ENCODE measurements at regions not wholly inside any gene's neighbourhood (a gene's known extent, or its start where the extent isn't known, plus 50 kb on each side); places are given as distances from the start of the nearest gene placed in this dataset.

- POLR2A ChIA-PET (ENCODE audit: unreplicated experiment) = no interaction called here
- TF ChIP-seq NFE2L2 (IDR thresholded peaks at IDR 0.05; ENCODE audit: low read depth, low read length) (no peak), RAD21 (IDR thresholded peaks at IDR 0.05; ENCODE audit: low read length) (no peak), SMC3 (IDR thresholded peaks at IDR 0.05; ENCODE audit: low read depth, low read length) (no peak), FOS (IDR thresholded peaks at IDR 0.05; ENCODE audit: low read depth, low read length) (no peak), ELK1 (IDR thresholded peaks at IDR 0.05; ENCODE audit: borderline replicate concordance, low read depth, low read length) (no peak), RFX5 (IDR thresholded peaks at IDR 0.05; ENCODE audit: low read depth, low read length) (no peak), CTCF (conservative IDR thresholded peaks at IDR 0.05; ENCODE audit: low read depth, low read length) (no peak), BHLHE40 (IDR thresholded peaks at IDR 0.05; ENCODE audit: low read depth, low read length) (no peak), MAZ (IDR thresholded peaks at IDR 0.05; ENCODE audit: borderline replicate concordance, low read depth, low read length) (no peak), RCOR1 (IDR thresholded peaks at IDR 0.05; ENCODE audit: insufficient replicate concordance, low read length) (no peak), MAFK (IDR thresholded peaks at IDR 0.05; ENCODE audit: low read depth, low read length) (no peak), USF2 (IDR thresholded peaks at IDR 0.05; ENCODE audit: low read depth, low read length) (no peak), POLR2A (IDR thresholded peaks at IDR 0.05; ENCODE audit: low read depth, low read length) (no peak)
- H3K9me3 ChIP-seq (ENCODE audit: control insufficient read depth, insufficient read depth, low read length) = peaks cover 57% of the 10 kb centered on the region
- no peaks in the 10 kb centered on the region for H4K20me1 ChIP-seq (ENCODE audit: insufficient read depth, low read length)
- H4K8ac ChIP-seq (ENCODE audit: low read depth in 2 of 2, low read length in 2 of 2) = no peak overlapping the region
- no peak overlapping the region for H2BK120ac ChIP-seq (ENCODE audit: low read depth, low read length)
- CTCF ChIA-PET = no interaction called here
- H3K23ac ChIP-seq (ENCODE audit: low read depth, low read length) = no peak overlapping the region
- H3K9me1 ChIP-seq (ENCODE audit: insufficient read depth, low read length) = no peaks in the 10 kb centered on the region
- no peak overlapping the region for H3K14ac ChIP-seq (replicated peaks; ENCODE audit: low read depth, low read length)
- H3K79me1 ChIP-seq (ENCODE audit: low read depth in 1 of 2, low read length in 2 of 2) = no peaks in the 10 kb centered on the region
- H3K4me1 ChIP-seq (ENCODE audit: control insufficient read depth, insufficient read depth, low read length) = no peaks in the 10 kb centered on the region
- no peak overlapping the region for H3K4me2 ChIP-seq (ENCODE audit: low read depth, low read length)
- H3K56ac ChIP-seq (ENCODE audit: extremely low read depth, insufficient read depth, low read length) = no peak overlapping the region
- H3K36me3 ChIP-seq (ENCODE audit: control insufficient read depth, insufficient read depth, low read length) = no peaks in the 10 kb centered on the region
- no peak overlapping the region for H3K4ac ChIP-seq (ENCODE audit: low read depth, low read length)
- ATAC-seq (ENCODE audit: low read depth) (no peak), DNase-seq (no peak)
- no peak overlapping the region for H2AK9ac ChIP-seq (replicated peaks; ENCODE audit: low read depth, low read length, poor library complexity)
- no peak overlapping the region for H3K27ac ChIP-seq (ENCODE audit: insufficient read depth, low read length)
- BruUV-seq (replicated peaks) = no TSS peak
- no peaks in the 10 kb centered on the region for H3K27me3 ChIP-seq (ENCODE audit: control insufficient read depth, insufficient read depth, low read length)
- no peak overlapping the region for H3K9ac ChIP-seq (ENCODE audit: low read depth, low read length)
- no peak overlapping the region for H3K18ac ChIP-seq (ENCODE audit: low read depth, low read length)
- in situ Hi-C loops (cut with MboI; ENCODE audit: low sequenced_read_pairs) (no loop called here), intact Hi-C loops (cut with micrococcal nuclease) (no loop called here), dilution Hi-C loops (cut with HindIII; ENCODE audit: low sequenced_read_pairs, unreplicated experiment) (no loop called here)
- no peak overlapping the region for H2AK5ac ChIP-seq (ENCODE audit: low read depth, low read length)
- no peak overlapping the region for H3K4me3 ChIP-seq (ENCODE audit: insufficient read depth, low read depth, low read length)
- WGBS, 2 experiments (ENCODE audit: extremely low coverage in 2 of 2, insufficient read length in 1 of 2) = 79% methylated on average over 8 of the region's 37 CpGs; no CpG with 5 or more reads in 1 of the 2 experiments
- no peak overlapping the region for H2BK20ac ChIP-seq (ENCODE audit: low read depth, low read length)
- H2BK15ac ChIP-seq (ENCODE audit: low read depth, low read length) = no peak overlapping the region
- no peak overlapping the region for H2BK5ac ChIP-seq (ENCODE audit: low read depth, low read length, poor library complexity, severe bottlenecking)
- no peak overlapping the region for H4K5ac ChIP-seq (ENCODE audit: low read depth, low read length)
- no peak overlapping the region for H4K91ac ChIP-seq (ENCODE audit: insufficient read depth, low read depth, low read length)
- H2AFZ ChIP-seq (replicated peaks; ENCODE audit: low read length, poor library complexity) = no peak overlapping the region
These were observed 925.4 kb downstream of the BRD1 start for GRCh38 chr22:48902001-48902869.

All from IMR-90 (cell line).